HG03066 (cell line): ENCODE measurements at regions not wholly inside any gene's neighbourhood (a gene's known extent, or its start where the extent isn't known, plus 50 kb on each side); places are given as distances from the start of the nearest gene placed in this dataset.
A peak's percentile ranks its signal among the peaks of the same experiment; 100 is the strongest.
"Not testable (repeated sequence)": the region's sequence is repeated elsewhere in the genome, so short reads cannot be mapped to it uniquely, and the experiment has no call there.

Source experiments
- ATAC-seq: cut with Tn5 transposase; IDR thresholded peaks from one replicate; pipeline ENCODE4 v1.9.1; 2021; ENCODE audit warnings: low read depth; ENCODE audit not compliant: unreplicated experiment

GRCh38 chr3:34046154-34046553 is 247.7 kb downstream of the PDCD6IP start:
- no peak for ATAC-seq

- no peak for ATAC-seq
These were observed 255.2 kb downstream of the PDCD6IP start for GRCh38 chr3:34053626-34054025.

- peak; percentile 32 for ATAC-seq
These were observed 257.9 kb downstream of the PDCD6IP start for GRCh38 chr3:34056181-34056910.

- peak; percentile 87 for ATAC-seq
These were observed 258.5 kb downstream of the PDCD6IP start for GRCh38 chr3:34056951-34057390.

- not testable (repeated sequence) for ATAC-seq
These were observed 262.6 kb downstream of the PDCD6IP start for GRCh38 chr3:34060995-34061394.

GRCh38 chr3:34065901-34066300 is 267.5 kb downstream of the PDCD6IP start:
- no peak for ATAC-seq

GRCh38 chr3:34066328-34066727 is 267.9 kb downstream of the PDCD6IP start:
- ATAC-seq = no peak

GRCh38 chr3:34066999-34067398 is 268.6 kb downstream of the PDCD6IP start:
- ATAC-seq = no peak

GRCh38 chr3:34067536-34068051 is 269.2 kb downstream of the PDCD6IP start:
- no peak for ATAC-seq

- ATAC-seq = no peak
These were observed 270.1 kb downstream of the PDCD6IP start for GRCh38 chr3:34068505-34068904.

GRCh38 chr3:34070831-34071585 is 272.6 kb downstream of the PDCD6IP start:
- no peak for ATAC-seq

GRCh38 chr3:34072297-34072696 is 273.9 kb downstream of the PDCD6IP start:
- no peak for ATAC-seq

- peak; percentile 5 for ATAC-seq
These were observed 274.7 kb downstream of the PDCD6IP start for GRCh38 chr3:34073111-34073510.

- peak; percentile 35 for ATAC-seq
These were observed 275.5 kb downstream of the PDCD6IP start for GRCh38 chr3:34073961-34074360.

GRCh38 chr3:34075975-34076374 is 277.5 kb downstream of the PDCD6IP start:
- ATAC-seq = no peak

GRCh38 chr3:34077417-34078195 is 279.2 kb downstream of the PDCD6IP start:
- no peak for ATAC-seq

- no peak for ATAC-seq
These were observed 280.0 kb downstream of the PDCD6IP start for GRCh38 chr3:34078418-34078817.

- ATAC-seq = not testable (repeated sequence)
These were observed 281.4 kb downstream of the PDCD6IP start for GRCh38 chr3:34079849-34080248.

- not testable (repeated sequence) for ATAC-seq
These were observed 291.9 kb downstream of the PDCD6IP start for GRCh38 chr3:34090379-34090778.

- ATAC-seq = no peak
These were observed 292.4 kb downstream of the PDCD6IP start for GRCh38 chr3:34090876-34091275.

- ATAC-seq = not testable (repeated sequence)
These were observed 295.9 kb downstream of the PDCD6IP start for GRCh38 chr3:34094280-34094679.
